Astrocyte (in vitro differentiated cells and primary cell): ENCODE measurements at regions not wholly inside any gene's neighbourhood (a gene's known extent, or its start where the extent isn't known, plus 50 kb on each side); places are given as distances from the start of the nearest gene placed in this dataset.

ENCODE experiments used
- EZH2 ChIP-seq: IDR thresholded peaks from 2 replicates; pipeline ENCODE4 v1.6.1; 2012; ENCODE audit warnings: mild to moderate bottlenecking, low read length, inconsistent platforms; ENCODE audit not compliant: insufficient read depth
- TF ChIP-seq, protein P1 (sequence below): IDR thresholded peaks from 2 replicates; pipeline ENCODE4 v1.5.1; 2011; ENCODE audit warnings: low read depth, mild to moderate bottlenecking, inconsistent platforms, low read length, moderate library complexity; ENCODE audit not compliant: insufficient read depth

DNA sequence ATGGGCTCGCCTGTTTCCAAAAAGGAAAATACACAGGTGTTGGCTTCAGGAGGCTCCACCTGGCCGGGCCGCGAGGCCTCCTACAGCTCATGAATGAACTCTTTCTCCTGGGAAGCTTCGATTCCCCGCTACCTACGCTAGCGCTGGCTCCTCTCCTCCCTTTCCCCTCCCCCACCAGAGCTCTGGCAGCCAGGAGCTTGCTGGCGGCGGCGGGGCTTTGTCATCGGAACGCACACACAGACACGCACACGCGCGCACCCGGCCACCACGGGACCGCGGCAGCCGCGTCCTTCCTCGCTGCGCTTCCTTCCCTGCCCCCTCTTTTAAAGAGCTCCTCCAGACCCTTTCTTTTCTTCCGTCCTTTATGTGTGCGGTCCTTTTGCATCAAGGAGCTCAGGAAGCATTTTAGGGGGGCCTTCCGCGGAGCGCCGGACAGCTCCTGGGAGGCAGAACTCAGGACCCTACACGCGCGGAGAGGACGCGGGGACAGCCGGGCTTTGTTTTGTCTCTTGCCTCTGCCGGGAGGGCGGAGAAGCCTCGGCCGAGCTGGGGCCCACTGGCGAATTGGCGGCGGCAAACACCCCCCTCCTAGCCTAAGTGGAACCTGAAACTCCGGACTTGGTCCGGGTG is 70.2 kb upstream of the BCOR start:
- TF ChIP-seq, protein P1, sequence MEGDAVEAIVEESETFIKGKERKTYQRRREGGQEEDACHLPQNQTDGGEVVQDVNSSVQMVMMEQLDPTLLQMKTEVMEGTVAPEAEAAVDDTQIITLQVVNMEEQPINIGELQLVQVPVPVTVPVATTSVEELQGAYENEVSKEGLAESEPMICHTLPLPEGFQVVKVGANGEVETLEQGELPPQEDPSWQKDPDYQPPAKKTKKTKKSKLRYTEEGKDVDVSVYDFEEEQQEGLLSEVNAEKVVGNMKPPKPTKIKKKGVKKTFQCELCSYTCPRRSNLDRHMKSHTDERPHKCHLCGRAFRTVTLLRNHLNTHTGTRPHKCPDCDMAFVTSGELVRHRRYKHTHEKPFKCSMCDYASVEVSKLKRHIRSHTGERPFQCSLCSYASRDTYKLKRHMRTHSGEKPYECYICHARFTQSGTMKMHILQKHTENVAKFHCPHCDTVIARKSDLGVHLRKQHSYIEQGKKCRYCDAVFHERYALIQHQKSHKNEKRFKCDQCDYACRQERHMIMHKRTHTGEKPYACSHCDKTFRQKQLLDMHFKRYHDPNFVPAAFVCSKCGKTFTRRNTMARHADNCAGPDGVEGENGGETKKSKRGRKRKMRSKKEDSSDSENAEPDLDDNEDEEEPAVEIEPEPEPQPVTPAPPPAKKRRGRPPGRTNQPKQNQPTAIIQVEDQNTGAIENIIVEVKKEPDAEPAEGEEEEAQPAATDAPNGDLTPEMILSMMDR = no peak
- no peak for TF ChIP-seq EZH2
